Motor neuron (in vitro differentiated cells): ENCODE measurements at regions not wholly inside any gene's neighbourhood (a gene's known extent, or its start where the extent isn't known, plus 50 kb on each side); places are given as distances from the start of the nearest gene placed in this dataset.

ENCODE experiments used
- ATAC-seq, 8 experiments: fragments of 200-7000 bp; cut with Tn5 transposase; replicated peaks in 6 of 8; 2 replicates each; pipeline ENCODE4 v1.8.0; 2021; ENCODE audit warnings: mild to moderate bottlenecking in 8 of 8, moderate library complexity in 8 of 8
- H3K27ac ChIP-seq, 2 donors: fragments of 250-450 bp; sonication (Bioruptor Pico); 2 replicates each; pipeline ENCODE4 v1.9.0; 2021; ENCODE audit warnings: antibody characterized with exemption in 2 of 2, mild to moderate bottlenecking in 2 of 2, moderate library complexity in 1 of 2
- H3K4me1 ChIP-seq, 2 donors: fragments of 250-450 bp; sonication (Bioruptor Pico); replicated peaks in 1 of 2; 2 replicates each; pipeline ENCODE4 v1.6.1; 2021; ENCODE audit warnings: antibody characterized with exemption in 2 of 2, mild to moderate bottlenecking in 2 of 2, moderate library complexity in 1 of 2
- H3K4me3 ChIP-seq, 5 donors: fragments of 250-450 bp; sonication (Bioruptor Pico); 2 replicates each; pipeline ENCODE4 v1.9.0; 2021; ENCODE audit warnings: antibody characterized with exemption in 5 of 5, mild to moderate bottlenecking in 5 of 5, moderate library complexity in 4 of 5
- WGBS, 10 experiments: fragments of 450-650 bp; shearing (Covaris generic); methylation state at CpG; one replicate each; pipeline ENCODE4 v1.0.0; 2022; 5-methylcytosine and 5-hydroxymethylcytosine counted together
- in situ Hi-C, 9 experiments: fragments of 400-800 bp; cut with MboI; loops; one replicate each; pipeline ENCODE4 v1.15.0; 2021; ENCODE audit warnings: low sequenced_read_pairs in 9 of 9, low pct_unique_long_range_greater_than_20kb in 2 of 9; ENCODE audit not compliant: unreplicated experiment in 9 of 9

DNA sequence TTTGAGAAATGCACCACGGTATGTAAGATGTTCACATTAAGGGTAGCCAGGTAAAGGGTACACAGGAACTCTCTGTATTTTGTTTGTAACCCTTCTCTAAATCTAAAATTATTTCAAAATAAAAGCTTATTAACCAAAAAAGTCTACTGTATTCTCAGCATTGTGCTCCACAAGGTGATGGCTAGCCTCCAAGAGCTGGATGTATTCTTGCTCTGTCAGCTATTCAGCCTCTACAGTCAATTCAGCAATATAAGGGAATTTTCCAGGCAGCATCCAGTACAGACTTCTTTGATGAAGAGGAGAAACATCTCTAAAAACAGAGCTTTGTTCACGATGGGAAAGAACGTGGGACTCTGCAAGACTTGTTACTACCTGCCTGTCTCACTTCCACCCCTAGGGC is 63.5 kb upstream of the MAOA start:
- in situ Hi-C loops: loop anchor here in 1 of 9 experiments (25.0 kb wide), 1 partner anchor 145 kb away; no protein-coding TSS in a partner anchor

DNA sequence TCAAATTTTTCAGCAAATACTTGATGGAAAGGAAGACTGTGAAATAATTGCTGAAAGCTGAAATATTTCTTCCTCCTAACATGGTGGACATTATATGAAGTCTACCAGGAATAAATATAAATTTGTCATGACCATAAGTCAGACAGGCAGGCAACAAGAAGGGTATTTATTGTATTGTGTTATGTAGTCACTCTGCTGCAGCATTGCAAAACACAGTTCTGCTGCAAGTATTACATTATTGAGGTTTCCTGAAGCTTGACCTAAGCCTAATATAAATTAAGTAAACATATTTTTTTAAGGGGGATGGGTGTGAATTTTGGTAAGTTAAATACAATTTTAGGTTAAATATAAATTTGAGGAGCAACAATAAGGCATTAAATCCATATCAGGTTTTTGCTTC is 60.2 kb upstream of the MAOA start:
- Histone ChIP-seq H3K4me3 (no peak overlapping the region), H3K4me1 (no peaks in the 10 kb centered on the region), H3K27ac (no peak overlapping the region)
- ATAC-seq: no peak
- in situ Hi-C loops: loop anchor here in 1 of 9 experiments (25.0 kb wide), 1 partner anchor 141 kb away; no protein-coding TSS in a partner anchor

More for the DNA sequence above, 63.5 kb upstream of the MAOA start:
- H3K4me3 ChIP-seq: no peak overlapping the region
- H3K4me1 ChIP-seq: no peaks in the 10 kb centered on the region
- no peak overlapping the region for H3K27ac ChIP-seq
- WGBS, 10 experiments: 60 to 100% (median 88%) methylated on average over 1 to 3 of the region's 3 CpGs; no CpG with 5 or more reads in 5 of the 10 experiments
- no peak for ATAC-seq

DNA sequence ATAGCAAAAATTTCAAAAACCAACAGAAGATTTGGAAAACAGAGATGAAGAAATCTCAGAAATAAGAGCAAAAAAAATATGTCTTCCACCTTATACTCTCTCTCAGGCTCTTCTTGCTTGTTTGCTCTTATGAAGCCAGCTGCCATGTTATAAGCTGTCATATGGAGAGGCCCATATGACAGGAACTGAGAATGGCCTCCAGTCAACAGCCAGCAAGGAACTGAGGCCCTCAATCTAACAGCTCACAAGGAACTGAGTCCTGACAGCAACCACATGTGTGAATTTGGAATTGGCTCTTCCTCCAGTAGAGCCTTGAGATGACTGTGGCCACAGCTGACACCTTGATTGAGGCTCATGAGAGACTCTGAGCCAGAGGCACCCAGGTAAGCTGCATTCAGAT is 51.3 kb upstream of the MAOA start:
- Histone ChIP-seq H3K4me1 (no peaks in the 10 kb centered on the region), H3K4me3 (no peak overlapping the region), H3K27ac (no peak overlapping the region)
- no peak for ATAC-seq
- in situ Hi-C loops: no loop called here

DNA sequence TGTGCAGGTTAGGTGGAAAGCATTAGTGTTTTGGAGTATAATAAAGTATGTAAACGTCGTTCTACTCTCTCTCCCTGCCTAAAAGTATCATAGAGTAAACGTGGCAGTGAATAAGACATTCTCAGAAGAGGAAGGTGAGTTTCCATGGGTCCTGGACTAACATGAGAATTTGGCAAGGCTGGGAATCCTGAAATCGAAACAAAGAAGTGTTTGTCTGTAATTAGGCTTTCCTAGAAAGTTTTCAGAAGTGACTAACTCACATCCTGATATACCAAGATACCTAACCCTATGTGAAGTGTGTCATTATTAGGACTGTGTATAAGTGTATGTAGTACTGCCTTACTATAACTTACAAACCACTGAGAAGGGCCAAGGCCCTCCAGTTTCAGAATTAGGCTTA is 50.7 kb upstream of the MAOA start:
- in situ Hi-C loops: no loop called here
- no peak for ATAC-seq
- Histone ChIP-seq H3K4me1 (no peaks in the 10 kb centered on the region), H3K4me3 (no peak overlapping the region), H3K27ac (no peak overlapping the region)
- WGBS, 10 experiments: 33 to 100% (median 86%) methylated on average over 1 to 3 of the region's 4 CpGs; no CpG with 5 or more reads in 5 of the 10 experiments
